GM19452 (cell line): ENCODE measurements at regions not wholly inside any gene's neighbourhood (a gene's known extent, or its start where the extent isn't known, plus 50 kb on each side); places are given as distances from the start of the nearest gene placed in this dataset.
"Not testable (repeated sequence)": the region's sequence is repeated elsewhere in the genome, so short reads cannot be mapped to it uniquely, and the experiment has no call there.

ENCODE experiments used
- ATAC-seq: cut with Tn5 transposase; IDR thresholded peaks from one replicate; pipeline ENCODE4 v1.9.1; 2021; ENCODE audit not compliant: unreplicated experiment

GRCh38 chr14:106522118-106522517 lies 995.7 kb downstream of the TMEM121 start:
- ATAC-seq = not testable (repeated sequence)

- ATAC-seq = no peak
These were observed 996.6 kb downstream of the TMEM121 start for GRCh38 chr14:106522990-106523389.

GRCh38 chr14:106528717-106529116 lies 1002.3 kb downstream of the TMEM121 start:
- no peak for ATAC-seq

- ATAC-seq = no peak
These were observed 1003.6 kb downstream of the TMEM121 start for GRCh38 chr14:106530031-106530422.

- ATAC-seq = no peak
These were observed 1004.2 kb downstream of the TMEM121 start for GRCh38 chr14:106530423-106531107.

- ATAC-seq = not testable (repeated sequence)
These were observed 1011.2 kb downstream of the TMEM121 start for GRCh38 chr14:106537597-106537996.

- ATAC-seq = no peak
These were observed 1011.8 kb downstream of the TMEM121 start for GRCh38 chr14:106538201-106538600.

- ATAC-seq = no peak
These were observed 1021.5 kb downstream of the TMEM121 start for GRCh38 chr14:106547735-106548434.

GRCh38 chr14:106549064-106549463 lies 1022.7 kb downstream of the TMEM121 start:
- no peak for ATAC-seq

GRCh38 chr14:106551265-106551664 lies 1024.9 kb downstream of the TMEM121 start:
- no peak for ATAC-seq

GRCh38 chr14:106556211-106556610 lies 1029.8 kb downstream of the TMEM121 start:
- not testable (repeated sequence) for ATAC-seq

GRCh38 chr14:106556665-106557289 lies 1030.4 kb downstream of the TMEM121 start:
- no peak for ATAC-seq

- no peak for ATAC-seq
These were observed 1036.1 kb downstream of the TMEM121 start for GRCh38 chr14:106562451-106562850.

GRCh38 chr14:106564058-106564643 lies 1037.8 kb downstream of the TMEM121 start:
- ATAC-seq = no peak

- ATAC-seq = no peak
These were observed 1052.1 kb downstream of the TMEM121 start for GRCh38 chr14:106578481-106578880.

- ATAC-seq = no peak
These were observed 1052.7 kb downstream of the TMEM121 start for GRCh38 chr14:106579084-106579483.

GRCh38 chr14:106585692-106586091 lies 1059.3 kb downstream of the TMEM121 start:
- ATAC-seq = no peak

GRCh38 chr14:106586098-106586704 lies 1059.8 kb downstream of the TMEM121 start:
- ATAC-seq = peak; percentile 70

- not testable (repeated sequence) for ATAC-seq
These were observed 1065.2 kb downstream of the TMEM121 start for GRCh38 chr14:106591539-106591938.

GRCh38 chr14:106592115-106592852 lies 1065.9 kb downstream of the TMEM121 start:
- ATAC-seq = not testable (repeated sequence)
